ENCODE measurements at regions not wholly inside any gene's neighbourhood (a gene's known extent, or its start where the extent isn't known, plus 50 kb on each side); places are given as distances from the start of the nearest gene placed in this dataset.

- no peak overlapping the region for H2BK5ac ChIP-seq (ENCODE audit: low read depth, low read length)
- WGBS, 2 experiments (ENCODE audit: extremely low coverage in 1 of 2, insufficient coverage in 1 of 2, insufficient read length in 1 of 2, insufficient replicate concordance in 2 of 2, low coverage in 1 of 2, low lambda C conversion rate in 2 of 2, missing lambda C conversion rate in 1 of 2) = 92% methylated on average over 2 of the region's 2 CpGs; no CpG with 5 or more reads in 1 of the 2 experiments
- H3K23me2 ChIP-seq (ENCODE audit: low read depth, low read length) = no peaks in the 10 kb centered on the region
- H3K9ac ChIP-seq (replicated peaks in 1 of 4; ENCODE audit: extremely low read depth in 1 of 4, low read depth in 3 of 4, low read length in 3 of 4) = no peak overlapping the region
- H2BK20ac ChIP-seq (ENCODE audit: low read length) = no peak overlapping the region
- H3K79me2 ChIP-seq (ENCODE audit: control insufficient read depth in 1 of 2, insufficient read depth in 2 of 2, low read length in 2 of 2) = no peaks in the 10 kb centered on the region
- no peak overlapping the region for H3K4me2 ChIP-seq (ENCODE audit: insufficient read depth in 1 of 2, low read depth in 2 of 2, low read length in 2 of 2)
- H2AFZ ChIP-seq (ENCODE audit: low read length) = no peak overlapping the region
- H3K79me1 ChIP-seq (ENCODE audit: low read depth, low read length) = no peaks in the 10 kb centered on the region
- ChIA-PET CTCF (ENCODE audit: partially characterized antibody) (no interaction called here), POLR2A (ENCODE audit: partially characterized antibody) (no interaction called here)
- no peak overlapping the region for H4K8ac ChIP-seq (ENCODE audit: extremely low read depth, insufficient read depth, low read length)
- no peak overlapping the region for H2BK15ac ChIP-seq (ENCODE audit: low read length)
- no peak overlapping the region for H4K5ac ChIP-seq (ENCODE audit: insufficient read length, low read depth, low read length)
- H3K14ac ChIP-seq (ENCODE audit: insufficient read length) = no peak overlapping the region
- no peak overlapping the region for H2BK12ac ChIP-seq (ENCODE audit: low read depth, low read length)
- H4K91ac ChIP-seq (replicated peaks; ENCODE audit: insufficient read length, low read length) = no peak overlapping the region
- H3K4me1 ChIP-seq (replicated peaks in 1 of 4; ENCODE audit: control insufficient read depth in 3 of 4, insufficient read depth in 4 of 4, low read length in 3 of 4) = no peaks in the 10 kb centered on the region; a peak in 2 of 7 replicates
- H3K9me3 ChIP-seq (ENCODE audit: insufficient read depth in 2 of 2, low read depth in 1 of 2, low read length in 1 of 2) = peaks cover 9% of the 10 kb centered on the region in 2 experiments; a peak in 3 of 4 replicates
- no peak overlapping the region for H3K18ac ChIP-seq (ENCODE audit: extremely low read depth, low read length)
- no peak overlapping the region for H3K4me3 ChIP-seq (ENCODE audit: extremely low read depth in 1 of 4, insufficient read depth in 2 of 4, low read depth in 3 of 4, low read length in 4 of 4)
- H2AK5ac ChIP-seq (ENCODE audit: low read depth, low read length) = no peak overlapping the region
- H3K27me3 ChIP-seq (replicated peaks in 1 of 4; ENCODE audit: control insufficient read depth in 3 of 4, extremely low read depth in 1 of 4, insufficient read depth in 3 of 4, low read length in 3 of 4) = no peaks in the 10 kb centered on the region
- no peak overlapping the region for H3K56ac ChIP-seq (replicated peaks; ENCODE audit: insufficient read length, low read depth, low read length)
- no peak overlapping the region for H3K27ac ChIP-seq (ENCODE audit: low read depth, low read length)
- no peak for DNase-seq (ENCODE audit: low read depth in 1 of 2, low spot score in 2 of 2)
- FAIRE-seq = no peak
- H3K23ac ChIP-seq (ENCODE audit: insufficient read length) = no peak overlapping the region
- H3K36me3 ChIP-seq (ENCODE audit: control insufficient read depth in 2 of 4, insufficient read depth in 4 of 4, low read length in 3 of 4) = no peaks in the 10 kb centered on the region
- no peak overlapping the region for H2BK120ac ChIP-seq (replicated peaks; ENCODE audit: low read depth, low read length)
- H3K4ac ChIP-seq (replicated peaks; ENCODE audit: insufficient read length, low read depth, low read length) = no peak overlapping the region
- H4K20me1 ChIP-seq (replicated peaks in 1 of 2; ENCODE audit: control insufficient read depth in 1 of 2, insufficient read depth in 2 of 2, low read length in 2 of 2) = no peaks in the 10 kb centered on the region
- TF ChIP-seq NANOG (IDR thresholded peaks at IDR 0.05; ENCODE audit: insufficient read depth, low read depth, low read length, poor library complexity, severe bottlenecking) = no peak
- TF ChIP-seq SIRT6 (IDR thresholded peaks at IDR 0.05; ENCODE audit: low read length) = no peak
- no peak for TF ChIP-seq BACH1 (IDR thresholded peaks at IDR 0.05; ENCODE audit: low read length)
- TF ChIP-seq RAD21 (IDR thresholded peaks at IDR 0.05 in 1 of 2, conservative IDR thresholded peaks at IDR 0.05 in 1 of 2; ENCODE audit: low read depth in 2 of 2, low read length in 2 of 2) = no peak
- TF ChIP-seq ASH2L (IDR thresholded peaks at IDR 0.05; ENCODE audit: low read length) = no peak
- no peak for TF ChIP-seq YY1 (IDR thresholded peaks at IDR 0.05; ENCODE audit: low read depth, low read length)
- TF ChIP-seq, protein P1, sequence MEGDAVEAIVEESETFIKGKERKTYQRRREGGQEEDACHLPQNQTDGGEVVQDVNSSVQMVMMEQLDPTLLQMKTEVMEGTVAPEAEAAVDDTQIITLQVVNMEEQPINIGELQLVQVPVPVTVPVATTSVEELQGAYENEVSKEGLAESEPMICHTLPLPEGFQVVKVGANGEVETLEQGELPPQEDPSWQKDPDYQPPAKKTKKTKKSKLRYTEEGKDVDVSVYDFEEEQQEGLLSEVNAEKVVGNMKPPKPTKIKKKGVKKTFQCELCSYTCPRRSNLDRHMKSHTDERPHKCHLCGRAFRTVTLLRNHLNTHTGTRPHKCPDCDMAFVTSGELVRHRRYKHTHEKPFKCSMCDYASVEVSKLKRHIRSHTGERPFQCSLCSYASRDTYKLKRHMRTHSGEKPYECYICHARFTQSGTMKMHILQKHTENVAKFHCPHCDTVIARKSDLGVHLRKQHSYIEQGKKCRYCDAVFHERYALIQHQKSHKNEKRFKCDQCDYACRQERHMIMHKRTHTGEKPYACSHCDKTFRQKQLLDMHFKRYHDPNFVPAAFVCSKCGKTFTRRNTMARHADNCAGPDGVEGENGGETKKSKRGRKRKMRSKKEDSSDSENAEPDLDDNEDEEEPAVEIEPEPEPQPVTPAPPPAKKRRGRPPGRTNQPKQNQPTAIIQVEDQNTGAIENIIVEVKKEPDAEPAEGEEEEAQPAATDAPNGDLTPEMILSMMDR (IDR thresholded peaks at IDR 0.05; ENCODE audit: control extremely low read depth in 1 of 3, insufficient read depth in 1 of 3, low read depth in 1 of 3, low read length in 3 of 3) = no peak
- TF ChIP-seq CHD2 (IDR thresholded peaks at IDR 0.05; ENCODE audit: low read length) = no peak
- no peak for TF ChIP-seq BRCA1 (IDR thresholded peaks at IDR 0.05; ENCODE audit: low read depth, low read length)
- no peak for TF ChIP-seq POU5F1 (IDR thresholded peaks at IDR 0.05; ENCODE audit: low read depth, low read length)
- TF ChIP-seq SUZ12 (IDR thresholded peaks at IDR 0.05; ENCODE audit: low read length) = no peak
- no peak for TF ChIP-seq KDM1A (IDR thresholded peaks at IDR 0.05; ENCODE audit: borderline replicate concordance, low read length)
- no peak for TF ChIP-seq HDAC6 (IDR thresholded peaks at IDR 0.05; ENCODE audit: low read depth, low read length)
Measured at GRCh38 chr9:103761466-103761865, 332.6 kb upstream of the SMC2 start.
